Trophoblast cell (in vitro differentiated cells and primary cell): ENCODE measurements at regions not wholly inside any gene's neighbourhood (a gene's known extent, or its start where the extent isn't known, plus 50 kb on each side); places are given as distances from the start of the nearest gene placed in this dataset.

Experiments
- DNase-seq, 2 donors: peaks; one replicate each; pipeline ENCODE4 v3.0.0-alpha.2; 2016
- H2AFZ ChIP-seq: 2 replicates; pipeline ENCODE4 v1.6.1; 2013; ENCODE audit warnings: low read length, moderate library complexity, mild to moderate bottlenecking; ENCODE audit not compliant: insufficient read depth, poor library complexity
- H2AK5ac ChIP-seq: 2 replicates; pipeline ENCODE4 v1.6.1; 2013; ENCODE audit warnings: mild to moderate bottlenecking, low read length
- H2BK120ac ChIP-seq: 2 replicates; pipeline ENCODE4 v1.6.1; 2013; ENCODE audit warnings: low read length, mild to moderate bottlenecking, moderate library complexity; ENCODE audit not compliant: insufficient read depth, poor library complexity
- H2BK12ac ChIP-seq: 2 replicates; pipeline ENCODE4 v1.6.1; 2013; ENCODE audit warnings: mild to moderate bottlenecking, low read length, moderate library complexity
- H2BK5ac ChIP-seq: 2 replicates; pipeline ENCODE4 v1.6.1; 2013; ENCODE audit warnings: low read length, low read depth, moderate library complexity, mild to moderate bottlenecking; ENCODE audit not compliant: poor library complexity
- H3K14ac ChIP-seq: 2 replicates; pipeline ENCODE4 v1.6.1; 2013; ENCODE audit warnings: mild to moderate bottlenecking, low read length
- H3K18ac ChIP-seq: 2 replicates; pipeline ENCODE4 v1.6.1; 2013; ENCODE audit warnings: mild to moderate bottlenecking, low read length
- H3K23ac ChIP-seq: 2 replicates; pipeline ENCODE4 v1.6.1; 2013; ENCODE audit warnings: low read length
- H3K27ac ChIP-seq: 2 replicates; pipeline ENCODE4 v1.5.1; 2013; ENCODE audit warnings: low read depth, mild to moderate bottlenecking, inconsistent platforms, low read length, moderate library complexity
- H3K27me3 ChIP-seq: 2 replicates; pipeline ENCODE4 v1.6.1; 2013; ENCODE audit warnings: inconsistent platforms, mild to moderate bottlenecking, low read length, moderate library complexity; ENCODE audit not compliant: insufficient read depth
- H3K36me3 ChIP-seq, 2 experiments: 1 replicate in 1 of 2; 2 replicates in 1 of 2; pipeline ENCODE4 v1.6.1; 2013; ENCODE audit warnings: low read length in 2 of 2, mild to moderate bottlenecking in 2 of 2, moderate library complexity in 1 of 2; ENCODE audit not compliant: insufficient read depth in 2 of 2, control insufficient read depth in 1 of 2
- H3K4ac ChIP-seq: 2 replicates; pipeline ENCODE4 v1.6.1; 2013; ENCODE audit warnings: low read depth, mild to moderate bottlenecking, low read length, moderate library complexity
- H3K4me1 ChIP-seq, 2 experiments: 1 replicate in 1 of 2; 2 replicates in 1 of 2; pipeline ENCODE4 v1.6.1; 2013; ENCODE audit warnings: low read length in 2 of 2, mild to moderate bottlenecking in 2 of 2, moderate library complexity in 1 of 2; ENCODE audit not compliant: insufficient read depth in 2 of 2, control insufficient read depth in 1 of 2
- H3K4me2 ChIP-seq: 2 replicates; pipeline ENCODE4 v1.6.1; 2013; ENCODE audit warnings: inconsistent platforms, mild to moderate bottlenecking, low read length, moderate library complexity
- H3K4me3 ChIP-seq: 2 replicates; pipeline ENCODE4 v1.5.1; 2013; ENCODE audit warnings: mild to moderate bottlenecking, low read depth, low read length, inconsistent platforms
- H3K79me1 ChIP-seq: one replicate; pipeline ENCODE4 v1.6.1; 2013; ENCODE audit warnings: low read length
- H3K79me2 ChIP-seq: 2 replicates; pipeline ENCODE4 v1.6.1; 2013; ENCODE audit warnings: low read length, mild to moderate bottlenecking; ENCODE audit not compliant: control insufficient read depth, insufficient read depth, poor library complexity
- H3K9ac ChIP-seq: 2 replicates; pipeline ENCODE4 v1.6.1; 2013; ENCODE audit warnings: mild to moderate bottlenecking, low read length
- H3K9me3 ChIP-seq: 2 replicates; pipeline ENCODE4 v1.6.1; 2013; ENCODE audit warnings: low read depth, mild to moderate bottlenecking, control low read depth, inconsistent platforms, low read length; ENCODE audit not compliant: insufficient read depth
- H4K12ac ChIP-seq: 2 replicates; pipeline ENCODE4 v1.6.1; 2013; ENCODE audit warnings: low read depth, mild to moderate bottlenecking, low read length, moderate library complexity
- H4K8ac ChIP-seq: 2 replicates; pipeline ENCODE4 v1.6.1; 2013; ENCODE audit warnings: low read depth, mild to moderate bottlenecking, low read length, moderate library complexity
- H4K91ac ChIP-seq: one replicate; pipeline ENCODE4 v1.6.1; 2013; ENCODE audit warnings: low read depth, mild to moderate bottlenecking, low read length, moderate library complexity
- WGBS: extraction: QIAGEN DNeasy Blood & Tissue Kit; methylation state at CpG from one replicate; pipeline ENCODE4 v1.1.7; 2013; ENCODE audit warnings: missing lambda C conversion rate; ENCODE audit not compliant: insufficient read length, insufficient coverage; ENCODE audit errors: extremely low coverage; 5-methylcytosine and 5-hydroxymethylcytosine counted together

GRCh38 chr10:128709686-128710085, 583.5 kb upstream of the MKI67 start:
- H3K27me3 ChIP-seq, result no peaks in the 10 kb centered on the region
- no peak overlapping the region for H2AK5ac ChIP-seq
- H3K79me2 ChIP-seq, result no peaks in the 10 kb centered on the region
- no peak overlapping the region for H3K27ac ChIP-seq
- H3K4me3 ChIP-seq, result no peak overlapping the region
- H4K12ac ChIP-seq, result no peak overlapping the region
- H4K91ac ChIP-seq, result no peak overlapping the region
- H3K18ac ChIP-seq, result no peak overlapping the region
- H3K36me3 ChIP-seq, result no peaks in the 10 kb centered on the region
- no peak overlapping the region for H3K4me2 ChIP-seq
- H2BK5ac ChIP-seq, result no peak overlapping the region
- H2AFZ ChIP-seq, result no peak overlapping the region
- H3K9ac ChIP-seq, result no peak overlapping the region
- H2BK120ac ChIP-seq, result no peak overlapping the region
- WGBS, result no CpG with 5 or more reads among the region's 12 CpGs
- H3K14ac ChIP-seq, result no peak overlapping the region
- no peak overlapping the region for H2BK12ac ChIP-seq
- H4K8ac ChIP-seq, result no peak overlapping the region
- no peak for DNase-seq
- H3K9me3 ChIP-seq, result peaks cover 2% of the 10 kb centered on the region
- H3K79me1 ChIP-seq, result no peaks in the 10 kb centered on the region
- H3K4ac ChIP-seq, result no peak overlapping the region
- H3K23ac ChIP-seq, result no peak overlapping the region
- H3K4me1 ChIP-seq, result peaks cover 0 to 2% of the 10 kb centered on the region in 2 experiments

DNA sequence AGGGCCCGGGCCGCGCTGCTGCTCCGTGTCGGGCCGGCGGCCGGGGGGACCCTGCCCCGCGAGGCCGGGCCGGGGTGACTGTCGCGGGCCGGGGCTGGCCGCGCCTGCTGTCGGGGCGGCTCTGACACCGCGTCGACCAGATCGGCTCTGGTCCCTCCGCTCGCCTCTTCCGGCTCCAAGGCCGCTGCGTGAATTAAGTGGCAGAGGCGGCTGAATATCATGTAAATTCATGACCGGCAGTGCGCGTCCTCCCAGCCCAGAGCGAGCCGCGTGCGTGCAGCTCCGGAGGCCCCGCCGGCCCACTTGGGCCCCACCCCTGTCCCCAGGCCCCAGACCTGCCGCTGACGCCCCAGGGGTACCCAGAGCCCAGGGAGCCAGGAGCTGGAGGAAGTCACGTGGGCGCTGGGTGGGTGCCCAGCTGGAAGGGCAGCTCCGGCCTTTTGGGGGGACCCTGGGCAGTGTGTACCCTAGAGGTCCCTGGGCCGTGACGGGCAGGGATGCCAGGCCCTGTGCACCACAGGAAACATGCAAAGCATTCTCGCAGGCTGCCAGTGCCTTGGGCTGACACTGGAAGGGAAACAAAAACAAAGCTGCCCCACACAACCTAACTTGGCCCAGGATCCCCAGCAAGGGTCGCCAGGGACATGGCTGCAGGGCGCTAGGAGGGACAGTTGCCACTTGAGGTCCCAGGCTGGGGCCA, 584.0 kb upstream of the MKI67 start:
- Histone ChIP-seq H3K4me1 (peaks cover 0 to 2% of the 10 kb centered on the region in 2 experiments), H3K79me2 (no peaks in the 10 kb centered on the region), H2BK12ac (no peak overlapping the region), H3K14ac (no peak overlapping the region), H3K9me3 (peaks cover 2% of the 10 kb centered on the region), H3K4me3 (no peak overlapping the region), H4K12ac (no peak overlapping the region), H2AK5ac (no peak overlapping the region), H3K27me3 (no peaks in the 10 kb centered on the region), H3K79me1 (no peaks in the 10 kb centered on the region), H3K4me2 (no peak overlapping the region), H3K9ac (no peak overlapping the region), H3K4ac (no peak overlapping the region), H2BK5ac (no peak overlapping the region), H2AFZ (no peak overlapping the region), H3K23ac (no peak overlapping the region), H3K27ac (no peak overlapping the region), H3K18ac (no peak overlapping the region), H2BK120ac (no peak overlapping the region), H4K91ac (no peak overlapping the region), H3K36me3 (no peaks in the 10 kb centered on the region), H4K8ac (no peak overlapping the region)
- WGBS, result no CpG with 5 or more reads among the region's 49 CpGs
- DNase-seq, result no peak

- peaks cover 0 to 2% of the 10 kb centered on the region in 2 experiments for H3K4me1 ChIP-seq
- H3K79me1 ChIP-seq, result no peaks in the 10 kb centered on the region
- peaks cover 2% of the 10 kb centered on the region for H3K9me3 ChIP-seq
- no peak for DNase-seq
- H2BK120ac ChIP-seq, result no peak overlapping the region
- no peak overlapping the region for H3K4ac ChIP-seq
- H4K91ac ChIP-seq, result no peak overlapping the region
- H3K4me2 ChIP-seq, result no peak overlapping the region
- no peak overlapping the region for H4K12ac ChIP-seq
- H4K8ac ChIP-seq, result no peak overlapping the region
- no peaks in the 10 kb centered on the region for H3K27me3 ChIP-seq
- H3K23ac ChIP-seq, result no peak overlapping the region
- H3K27ac ChIP-seq, result no peak overlapping the region
- H2BK12ac ChIP-seq, result no peak overlapping the region
- H2BK5ac ChIP-seq, result no peak overlapping the region
- no peak overlapping the region for H3K18ac ChIP-seq
- no peak overlapping the region for H3K14ac ChIP-seq
- WGBS, result no CpG with 5 or more reads among the region's 8 CpGs
- no peak overlapping the region for H3K9ac ChIP-seq
- no peaks in the 10 kb centered on the region for H3K36me3 ChIP-seq
- H3K4me3 ChIP-seq, result no peak overlapping the region
- H2AK5ac ChIP-seq, result no peak overlapping the region
- H3K79me2 ChIP-seq, result no peaks in the 10 kb centered on the region
- no peak overlapping the region for H2AFZ ChIP-seq
These were observed 584.6 kb upstream of the MKI67 start for GRCh38 chr10:128710798-128711183.

DNA sequence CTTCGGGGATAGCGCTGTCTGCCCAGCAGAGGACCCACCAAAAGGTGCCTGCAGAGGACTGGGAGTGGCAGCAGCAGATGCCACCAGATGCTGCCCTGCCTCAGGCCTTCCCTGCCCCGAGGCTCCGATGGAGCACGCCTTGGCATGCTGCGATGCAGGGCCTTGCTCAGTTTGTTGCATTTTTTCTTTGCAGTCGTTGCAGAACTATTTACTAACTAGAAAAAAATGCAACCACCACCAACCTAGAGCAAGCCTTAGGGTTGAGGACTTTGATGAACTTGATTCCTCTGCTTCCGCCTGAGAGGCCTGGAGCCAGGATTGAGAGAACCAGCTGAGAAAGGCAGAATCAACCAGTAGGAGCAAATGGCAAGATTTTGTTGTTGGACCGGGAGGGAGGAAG, 585.6 kb upstream of the MKI67 start:
- no peak overlapping the region for H4K12ac ChIP-seq
- H3K9me3 ChIP-seq, result peaks cover 2% of the 10 kb centered on the region
- H3K4me3 ChIP-seq, result no peak overlapping the region
- H2BK5ac ChIP-seq, result no peak overlapping the region
- no peaks in the 10 kb centered on the region for H3K27me3 ChIP-seq
- H4K91ac ChIP-seq, result no peak overlapping the region
- H2AK5ac ChIP-seq, result no peak overlapping the region
- no peak overlapping the region for H2BK12ac ChIP-seq
- H3K18ac ChIP-seq, result no peak overlapping the region
- no peak overlapping the region for H4K8ac ChIP-seq
- H2BK120ac ChIP-seq, result no peak overlapping the region
- H3K79me1 ChIP-seq, result no peaks in the 10 kb centered on the region
- H3K4me2 ChIP-seq, result no peak overlapping the region
- peak; percentile 93 to 97 for DNase-seq
- H3K14ac ChIP-seq, result no peak overlapping the region
- no peaks in the 10 kb centered on the region for H3K79me2 ChIP-seq
- H3K36me3 ChIP-seq, result no peaks in the 10 kb centered on the region
- H3K4me1 ChIP-seq, result peaks cover 0 to 2% of the 10 kb centered on the region in 2 experiments
- H3K27ac ChIP-seq, result no peak overlapping the region
- WGBS, result no CpG with 5 or more reads among the region's 9 CpGs
- no peak overlapping the region for H3K4ac ChIP-seq
- no peak overlapping the region for H3K9ac ChIP-seq
- no peak overlapping the region for H2AFZ ChIP-seq
- no peak overlapping the region for H3K23ac ChIP-seq
